ENCODE measurements at regions not wholly inside any gene's neighbourhood (a gene's known extent, or its start where the extent isn't known, plus 50 kb on each side); places are given as distances from the start of the nearest gene placed in this dataset.

DNA sequence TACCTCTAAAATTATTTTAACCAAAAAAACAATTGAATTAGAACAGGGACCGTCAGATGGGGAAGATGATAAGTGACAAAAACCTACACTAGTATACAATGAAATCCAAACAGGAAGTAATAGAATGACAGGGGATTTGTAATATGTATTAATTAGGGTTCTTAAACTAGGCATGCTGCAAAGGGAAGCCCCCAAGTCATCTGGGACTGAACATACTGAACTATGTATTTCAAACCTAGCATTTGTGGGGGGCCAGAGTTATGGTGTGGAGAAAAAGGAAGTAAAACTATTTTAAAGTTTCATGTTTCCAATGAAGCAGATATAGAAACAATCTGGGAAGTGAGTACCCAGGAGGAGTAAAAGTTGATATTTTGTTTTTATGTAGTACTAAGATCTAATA lies 133.2 kb upstream of the HS3ST3A1 start (continued):
- TF ChIP-seq, protein P1, sequence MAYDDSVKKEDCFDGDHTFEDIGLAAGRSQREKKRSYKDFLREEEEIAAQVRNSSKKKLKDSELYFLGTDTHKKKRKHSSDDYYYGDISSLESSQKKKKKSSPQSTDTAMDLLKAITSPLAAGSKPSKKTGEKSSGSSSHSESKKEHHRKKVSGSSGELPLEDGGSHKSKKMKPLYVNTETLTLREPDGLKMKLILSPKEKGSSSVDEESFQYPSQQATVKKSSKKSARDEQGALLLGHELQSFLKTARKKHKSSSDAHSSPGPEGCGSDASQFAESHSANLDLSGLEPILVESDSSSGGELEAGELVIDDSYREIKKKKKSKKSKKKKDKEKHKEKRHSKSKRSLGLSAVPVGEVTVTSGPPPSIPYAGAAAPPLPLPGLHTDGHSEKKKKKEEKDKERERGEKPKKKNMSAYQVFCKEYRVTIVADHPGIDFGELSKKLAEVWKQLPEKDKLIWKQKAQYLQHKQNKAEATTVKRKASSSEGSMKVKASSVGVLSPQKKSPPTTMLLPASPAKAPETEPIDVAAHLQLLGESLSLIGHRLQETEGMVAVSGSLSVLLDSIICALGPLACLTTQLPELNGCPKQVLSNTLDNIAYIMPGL (CRISPR knock-in tag; IDR thresholded peaks at IDR 0.05): no peak
- no peak for TF ChIP-seq ESRRA (CRISPR knock-in tag; IDR thresholded peaks at IDR 0.05; ENCODE audit: borderline replicate concordance)

DNA sequence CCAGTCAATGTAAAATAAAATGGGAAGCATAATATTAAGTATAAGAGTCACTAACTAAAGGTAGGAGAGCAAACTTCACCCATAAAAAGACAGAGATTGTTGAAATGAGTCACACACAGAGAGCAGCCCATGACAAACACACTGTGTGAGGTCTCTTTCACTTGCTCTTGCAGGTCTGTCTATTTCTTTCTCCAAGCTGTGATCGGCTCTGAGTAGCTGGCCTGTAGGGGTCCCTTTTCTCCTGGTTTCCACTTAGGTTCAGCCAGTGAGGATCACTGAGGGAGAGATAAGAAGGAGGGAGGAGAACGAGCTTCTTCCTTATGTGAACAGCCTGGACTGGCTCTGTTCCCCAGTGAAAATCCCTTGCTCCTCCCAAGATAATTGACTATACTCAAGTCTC lies 133.7 kb upstream of the HS3ST3A1 start:
- TF ChIP-seq, protein P2, sequence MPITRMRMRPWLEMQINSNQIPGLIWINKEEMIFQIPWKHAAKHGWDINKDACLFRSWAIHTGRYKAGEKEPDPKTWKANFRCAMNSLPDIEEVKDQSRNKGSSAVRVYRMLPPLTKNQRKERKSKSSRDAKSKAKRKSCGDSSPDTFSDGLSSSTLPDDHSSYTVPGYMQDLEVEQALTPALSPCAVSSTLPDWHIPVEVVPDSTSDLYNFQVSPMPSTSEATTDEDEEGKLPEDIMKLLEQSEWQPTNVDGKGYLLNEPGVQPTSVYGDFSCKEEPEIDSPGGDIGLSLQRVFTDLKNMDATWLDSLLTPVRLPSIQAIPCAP (CRISPR knock-in tag; IDR thresholded peaks at IDR 0.05): no peak
- TF ChIP-seq, protein P3, sequence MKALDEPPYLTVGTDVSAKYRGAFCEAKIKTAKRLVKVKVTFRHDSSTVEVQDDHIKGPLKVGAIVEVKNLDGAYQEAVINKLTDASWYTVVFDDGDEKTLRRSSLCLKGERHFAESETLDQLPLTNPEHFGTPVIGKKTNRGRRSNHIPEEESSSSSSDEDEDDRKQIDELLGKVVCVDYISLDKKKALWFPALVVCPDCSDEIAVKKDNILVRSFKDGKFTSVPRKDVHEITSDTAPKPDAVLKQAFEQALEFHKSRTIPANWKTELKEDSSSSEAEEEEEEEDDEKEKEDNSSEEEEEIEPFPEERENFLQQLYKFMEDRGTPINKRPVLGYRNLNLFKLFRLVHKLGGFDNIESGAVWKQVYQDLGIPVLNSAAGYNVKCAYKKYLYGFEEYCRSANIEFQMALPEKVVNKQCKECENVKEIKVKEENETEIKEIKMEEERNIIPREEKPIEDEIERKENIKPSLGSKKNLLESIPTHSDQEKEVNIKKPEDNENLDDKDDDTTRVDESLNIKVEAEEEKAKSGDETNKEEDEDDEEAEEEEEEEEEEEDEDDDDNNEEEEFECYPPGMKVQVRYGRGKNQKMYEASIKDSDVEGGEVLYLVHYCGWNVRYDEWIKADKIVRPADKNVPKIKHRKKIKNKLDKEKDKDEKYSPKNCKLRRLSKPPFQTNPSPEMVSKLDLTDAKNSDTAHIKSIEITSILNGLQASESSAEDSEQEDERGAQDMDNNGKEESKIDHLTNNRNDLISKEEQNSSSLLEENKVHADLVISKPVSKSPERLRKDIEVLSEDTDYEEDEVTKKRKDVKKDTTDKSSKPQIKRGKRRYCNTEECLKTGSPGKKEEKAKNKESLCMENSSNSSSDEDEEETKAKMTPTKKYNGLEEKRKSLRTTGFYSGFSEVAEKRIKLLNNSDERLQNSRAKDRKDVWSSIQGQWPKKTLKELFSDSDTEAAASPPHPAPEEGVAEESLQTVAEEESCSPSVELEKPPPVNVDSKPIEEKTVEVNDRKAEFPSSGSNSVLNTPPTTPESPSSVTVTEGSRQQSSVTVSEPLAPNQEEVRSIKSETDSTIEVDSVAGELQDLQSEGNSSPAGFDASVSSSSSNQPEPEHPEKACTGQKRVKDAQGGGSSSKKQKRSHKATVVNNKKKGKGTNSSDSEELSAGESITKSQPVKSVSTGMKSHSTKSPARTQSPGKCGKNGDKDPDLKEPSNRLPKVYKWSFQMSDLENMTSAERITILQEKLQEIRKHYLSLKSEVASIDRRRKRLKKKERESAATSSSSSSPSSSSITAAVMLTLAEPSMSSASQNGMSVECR (CRISPR knock-in tag; IDR thresholded peaks at IDR 0.05; ENCODE audit: borderline replicate concordance): no peak
- TF ChIP-seq, protein P4, sequence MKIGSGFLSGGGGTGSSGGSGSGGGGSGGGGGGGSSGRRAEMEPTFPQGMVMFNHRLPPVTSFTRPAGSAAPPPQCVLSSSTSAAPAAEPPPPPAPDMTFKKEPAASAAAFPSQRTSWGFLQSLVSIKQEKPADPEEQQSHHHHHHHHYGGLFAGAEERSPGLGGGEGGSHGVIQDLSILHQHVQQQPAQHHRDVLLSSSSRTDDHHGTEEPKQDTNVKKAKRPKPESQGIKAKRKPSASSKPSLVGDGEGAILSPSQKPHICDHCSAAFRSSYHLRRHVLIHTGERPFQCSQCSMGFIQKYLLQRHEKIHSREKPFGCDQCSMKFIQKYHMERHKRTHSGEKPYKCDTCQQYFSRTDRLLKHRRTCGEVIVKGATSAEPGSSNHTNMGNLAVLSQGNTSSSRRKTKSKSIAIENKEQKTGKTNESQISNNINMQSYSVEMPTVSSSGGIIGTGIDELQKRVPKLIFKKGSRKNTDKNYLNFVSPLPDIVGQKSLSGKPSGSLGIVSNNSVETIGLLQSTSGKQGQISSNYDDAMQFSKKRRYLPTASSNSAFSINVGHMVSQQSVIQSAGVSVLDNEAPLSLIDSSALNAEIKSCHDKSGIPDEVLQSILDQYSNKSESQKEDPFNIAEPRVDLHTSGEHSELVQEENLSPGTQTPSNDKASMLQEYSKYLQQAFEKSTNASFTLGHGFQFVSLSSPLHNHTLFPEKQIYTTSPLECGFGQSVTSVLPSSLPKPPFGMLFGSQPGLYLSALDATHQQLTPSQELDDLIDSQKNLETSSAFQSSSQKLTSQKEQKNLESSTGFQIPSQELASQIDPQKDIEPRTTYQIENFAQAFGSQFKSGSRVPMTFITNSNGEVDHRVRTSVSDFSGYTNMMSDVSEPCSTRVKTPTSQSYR (CRISPR knock-in tag; IDR thresholded peaks at IDR 0.05): no peak
- TF ChIP-seq SP1 (CRISPR knock-in tag; conservative IDR thresholded peaks at IDR 0.05) (no peak), GABPB1 (CRISPR knock-in tag; IDR thresholded peaks at IDR 0.05) (no peak), CREB1 (CRISPR knock-in tag; IDR thresholded peaks at IDR 0.05) (no peak), SMAD4 (CRISPR knock-in tag; IDR thresholded peaks at IDR 0.05) (no peak), NFE2L1 (CRISPR knock-in tag; IDR thresholded peaks at IDR 0.05) (no peak), TCF7 (CRISPR knock-in tag; IDR thresholded peaks at IDR 0.05; ENCODE audit: low read depth) (no peak), TP53 (CRISPR knock-in tag; IDR thresholded peaks at IDR 0.05) (no peak)
- TF ChIP-seq, protein P5, sequence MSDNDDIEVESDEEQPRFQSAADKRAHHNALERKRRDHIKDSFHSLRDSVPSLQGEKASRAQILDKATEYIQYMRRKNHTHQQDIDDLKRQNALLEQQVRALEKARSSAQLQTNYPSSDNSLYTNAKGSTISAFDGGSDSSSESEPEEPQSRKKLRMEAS (CRISPR knock-in tag; IDR thresholded peaks at IDR 0.05): no peak
- TF ChIP-seq, protein P6, sequence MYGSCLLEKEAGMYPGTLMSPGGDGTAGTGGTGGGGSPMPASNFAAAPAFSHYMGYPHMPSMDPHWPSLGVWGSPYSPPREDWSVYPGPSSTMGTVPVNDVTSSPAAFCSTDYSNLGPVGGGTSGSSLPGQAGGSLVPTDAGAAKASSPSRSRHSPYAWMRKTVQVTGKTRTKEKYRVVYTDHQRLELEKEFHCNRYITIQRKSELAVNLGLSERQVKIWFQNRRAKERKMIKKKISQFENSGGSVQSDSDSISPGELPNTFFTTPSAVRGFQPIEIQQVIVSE (CRISPR knock-in tag; IDR thresholded peaks at IDR 0.05; ENCODE audit: borderline replicate concordance): no peak
- TF ChIP-seq, protein P7, sequence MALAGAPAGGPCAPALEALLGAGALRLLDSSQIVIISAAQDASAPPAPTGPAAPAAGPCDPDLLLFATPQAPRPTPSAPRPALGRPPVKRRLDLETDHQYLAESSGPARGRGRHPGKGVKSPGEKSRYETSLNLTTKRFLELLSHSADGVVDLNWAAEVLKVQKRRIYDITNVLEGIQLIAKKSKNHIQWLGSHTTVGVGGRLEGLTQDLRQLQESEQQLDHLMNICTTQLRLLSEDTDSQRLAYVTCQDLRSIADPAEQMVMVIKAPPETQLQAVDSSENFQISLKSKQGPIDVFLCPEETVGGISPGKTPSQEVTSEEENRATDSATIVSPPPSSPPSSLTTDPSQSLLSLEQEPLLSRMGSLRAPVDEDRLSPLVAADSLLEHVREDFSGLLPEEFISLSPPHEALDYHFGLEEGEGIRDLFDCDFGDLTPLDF (CRISPR knock-in tag; IDR thresholded peaks at IDR 0.05): no peak
- CTCF ChIA-PET: interaction anchor here (0.6 to 1.3 kb wide), 7 partner anchors 15 to 704 kb away, joined by 3 to 5 read pairs (median 3); partner anchors contain the start of gene HS3ST3B1
- Mint-ChIP-seq H3K4me3 (no peak overlapping the region), H3K36me3 (peaks cover 19% of the 10 kb centered on the region), H3K27ac (no peak overlapping the region), H3K9me3 (peaks cover 31% of the 10 kb centered on the region), H3K4me1 (no peaks in the 10 kb centered on the region), H3K27me3 (ENCODE audit: low read depth) (no peaks in the 10 kb centered on the region; the same call in none of the 2 replicates)
- DNase-seq (ENCODE audit: low spot score) (peak; percentile 23), ATAC-seq (peak; percentile 95)
- POLR2A ChIA-PET: no interaction called here

Data from WTC11 (cell line).